ENCODE measurements at regions not wholly inside any gene's neighbourhood (a gene's known extent, or its start where the extent isn't known, plus 50 kb on each side); places are given as distances from the start of the nearest gene placed in this dataset.

GRCh38 chr6:119627908-119628669 is 278.5 kb upstream of the MAN1A1 start:
- DNase-seq, result no peak

GRCh38 chr6:119626884-119627619 is 277.5 kb upstream of the MAN1A1 start:
- no peak for DNase-seq

- DNase-seq, result no peak
Measured at GRCh38 chr6:119620846-119621555, 271.4 kb upstream of the MAN1A1 start.

GRCh38 chr6:119614138-119614537 is 264.6 kb upstream of the MAN1A1 start:
- DNase-seq, result no peak

- DNase-seq, result no peak
Measured at GRCh38 chr6:119612911-119613381, 263.4 kb upstream of the MAN1A1 start.

GRCh38 chr6:119612176-119612891 is 262.8 kb upstream of the MAN1A1 start:
- DNase-seq, result no peak

GRCh38 chr6:119610754-119611153 is 261.2 kb upstream of the MAN1A1 start:
- no peak for DNase-seq

GRCh38 chr6:119610265-119610664 is 260.7 kb upstream of the MAN1A1 start:
- no peak for DNase-seq

- no peak for DNase-seq
Measured at GRCh38 chr6:119609865-119610264, 260.3 kb upstream of the MAN1A1 start.

GRCh38 chr6:119608994-119609393 is 259.4 kb upstream of the MAN1A1 start:
- DNase-seq, result no peak

- DNase-seq, result no peak
Measured at GRCh38 chr6:119604124-119604523, 254.6 kb upstream of the MAN1A1 start.

GRCh38 chr6:119603501-119603900 is 253.9 kb upstream of the MAN1A1 start:
- no peak for DNase-seq

- DNase-seq, result no peak
Measured at GRCh38 chr6:119602215-119603178, 252.9 kb upstream of the MAN1A1 start.

- no peak for DNase-seq
Measured at GRCh38 chr6:119598883-119599282, 249.3 kb upstream of the MAN1A1 start.

GRCh38 chr6:119594907-119595306 is 245.3 kb upstream of the MAN1A1 start:
- no peak for DNase-seq

- no peak for DNase-seq
Measured at GRCh38 chr6:119591235-119591634, 241.7 kb upstream of the MAN1A1 start.

- DNase-seq, result no peak
Measured at GRCh38 chr6:119590066-119590465, 240.5 kb upstream of the MAN1A1 start.

- no peak for DNase-seq
Measured at GRCh38 chr6:119587537-119587936, 238.0 kb upstream of the MAN1A1 start.

- DNase-seq, result no peak
Measured at GRCh38 chr6:119586250-119586882, 236.8 kb upstream of the MAN1A1 start.

- no peak for DNase-seq
Measured at GRCh38 chr6:119584088-119584487, 234.5 kb upstream of the MAN1A1 start.

- no peak for DNase-seq
Measured at GRCh38 chr6:119581220-119581619, 231.7 kb upstream of the MAN1A1 start.
